Activated CD8-positive, alpha-beta T cell treated with anti-CD3 and anti-CD28 coated beads, Interleukin-2, amount 10 ng/mL, durations not matched to agents 7 days and 5 days (primary cell): ENCODE measurements at regions not wholly inside any gene's neighbourhood (a gene's known extent, or its start where the extent isn't known, plus 50 kb on each side); places are given as distances from the start of the nearest gene placed in this dataset.

Experiments
- ATAC-seq: fragments of 150-1000 bp; cut with Tn5 transposase; one replicate; pipeline ENCODE4 v1.10.0; 2021; ENCODE audit warnings: moderate library complexity
- CTCF ChIA-PET: fragments of 350-600 bp; sonication (Branson Sonifier 250); formaldehyde crosslinking; loops from one replicate; lab custom pipeline; 2021; ENCODE audit warnings: antibody characterized with exemption; lab: Charles Lee
- POLR2A ChIA-PET: fragments of 350-600 bp; sonication (Branson Sonifier 250); formaldehyde crosslinking; loops from one replicate; lab custom pipeline; 2021; ENCODE audit warnings: antibody characterized with exemption; lab: Charles Lee
- DNase-seq: peaks from one replicate; pipeline ENCODE4 v3.0.0-alpha.2; 2020
- H3K27ac Mint-ChIP-seq: one replicate; pipeline ENCODE4 v1.8.0; 2021; ENCODE audit warnings: mild to moderate bottlenecking, mixed read lengths
- H3K27me3 Mint-ChIP-seq: one replicate; pipeline ENCODE4 v1.8.0; 2021; ENCODE audit warnings: low read depth, mixed read lengths
- H3K36me3 Mint-ChIP-seq: one replicate; pipeline ENCODE4 v1.8.0; 2021; ENCODE audit warnings: low read depth, mixed read lengths
- H3K4me1 Mint-ChIP-seq: one replicate; pipeline ENCODE4 v1.8.0; 2021; ENCODE audit warnings: low read depth, mixed read lengths
- H3K4me3 Mint-ChIP-seq: one replicate; pipeline ENCODE4 v1.8.0; 2021; ENCODE audit warnings: mild to moderate bottlenecking, mixed read lengths
- H3K9me3 Mint-ChIP-seq: one replicate; pipeline ENCODE4 v1.8.0; 2022; ENCODE audit warnings: mixed read lengths; ENCODE audit not compliant: insufficient read depth

- no peak for ATAC-seq
- CTCF ChIA-PET, result no interaction called here
- no peak for DNase-seq
- no peaks in the 10 kb centered on the region for H3K9me3 Mint-ChIP-seq
- H3K36me3 Mint-ChIP-seq, result no peaks in the 10 kb centered on the region
- H3K27me3 Mint-ChIP-seq, result no peaks in the 10 kb centered on the region
- no peak overlapping the region for H3K27ac Mint-ChIP-seq
- peaks cover 6% of the 10 kb centered on the region for H3K4me1 Mint-ChIP-seq
- POLR2A ChIA-PET, result no interaction called here
- no peak overlapping the region for H3K4me3 Mint-ChIP-seq
These were observed 61.2 kb downstream of the MBD3L1 start for GRCh38 chr19:8893419-8893818.

DNA sequence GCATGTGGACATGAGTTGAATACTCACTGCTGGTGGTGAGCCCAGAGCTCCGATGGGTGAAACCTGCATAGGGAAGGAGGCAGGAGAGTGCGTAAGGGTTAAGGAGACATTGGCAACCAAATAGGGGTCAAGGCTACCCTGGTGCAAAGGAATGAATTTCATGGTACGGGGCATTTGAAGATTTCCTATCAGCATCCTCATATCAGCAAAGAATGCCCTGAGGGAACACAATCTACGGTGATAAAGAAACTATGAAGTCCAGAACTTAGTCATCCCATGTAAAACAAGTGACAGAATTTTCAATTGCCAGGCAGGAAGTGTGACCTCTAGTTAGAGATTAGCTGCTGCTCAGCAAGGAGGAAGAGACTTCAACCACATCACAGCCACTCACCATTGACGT is 64.9 kb downstream of the MBD3L1 start:
- POLR2A ChIA-PET, result no interaction called here
- no peak overlapping the region for H3K27ac Mint-ChIP-seq
- H3K4me3 Mint-ChIP-seq, result no peak overlapping the region

GRCh38 chr19:8899356-8899755 is 67.2 kb downstream of the MBD3L1 start:
- no peak overlapping the region for H3K4me3 Mint-ChIP-seq
- POLR2A ChIA-PET, result no interaction called here
- no peak overlapping the region for H3K27ac Mint-ChIP-seq
- H3K9me3 Mint-ChIP-seq, result no peaks in the 10 kb centered on the region
- H3K4me1 Mint-ChIP-seq, result peaks cover 6% of the 10 kb centered on the region
- ATAC-seq, result no peak
- CTCF ChIA-PET, result no interaction called here
- no peaks in the 10 kb centered on the region for H3K36me3 Mint-ChIP-seq
- no peak for DNase-seq
- no peaks in the 10 kb centered on the region for H3K27me3 Mint-ChIP-seq

More for the DNA sequence above, 64.9 kb downstream of the MBD3L1 start:
- H3K9me3 Mint-ChIP-seq, result no peaks in the 10 kb centered on the region
- ATAC-seq (no peak), DNase-seq (no peak)
- H3K4me1 Mint-ChIP-seq, result peaks cover 6% of the 10 kb centered on the region
- H3K27me3 Mint-ChIP-seq, result no peaks in the 10 kb centered on the region
- no peaks in the 10 kb centered on the region for H3K36me3 Mint-ChIP-seq
- CTCF ChIA-PET, result no interaction called here

DNA sequence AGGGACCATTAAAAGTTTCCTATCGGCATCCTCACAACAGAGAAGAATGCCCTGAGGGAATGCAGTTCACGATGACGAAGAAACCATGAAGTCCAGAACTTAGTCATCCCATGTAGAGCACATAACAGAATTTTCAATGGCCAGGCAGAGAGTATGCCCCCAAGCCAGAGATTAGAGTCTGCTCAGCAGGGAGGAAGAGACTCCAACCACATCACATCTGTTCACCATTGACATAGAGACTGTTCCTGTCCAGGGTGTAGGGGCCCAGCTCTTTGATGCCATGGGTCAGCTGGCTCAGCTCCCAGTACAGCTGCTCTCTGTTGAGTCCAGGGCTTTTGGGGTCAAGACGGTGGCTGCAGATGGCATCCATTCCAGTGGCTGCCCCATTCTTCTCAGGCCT is 68.2 kb downstream of the MBD3L1 start:
- no peaks in the 10 kb centered on the region for H3K36me3 Mint-ChIP-seq
- H3K27me3 Mint-ChIP-seq, result no peaks in the 10 kb centered on the region
- no peak overlapping the region for H3K4me3 Mint-ChIP-seq
- DNase-seq, result no peak
- peaks cover 6% of the 10 kb centered on the region for H3K4me1 Mint-ChIP-seq
- ChIA-PET POLR2A (no interaction called here), CTCF (no interaction called here)
- ATAC-seq, result no peak
- H3K9me3 Mint-ChIP-seq, result no peaks in the 10 kb centered on the region
- no peak overlapping the region for H3K27ac Mint-ChIP-seq

GRCh38 chr19:8902520-8902919 is 70.3 kb downstream of the MBD3L1 start:
- no peaks in the 10 kb centered on the region for H3K27me3 Mint-ChIP-seq
- no peak overlapping the region for H3K4me3 Mint-ChIP-seq
- POLR2A ChIA-PET, result no interaction called here
- H3K27ac Mint-ChIP-seq, result no peak overlapping the region
- DNase-seq (no peak), ATAC-seq (no peak)
- H3K4me1 Mint-ChIP-seq, result peaks cover under 1% of the 10 kb centered on the region
- no peaks in the 10 kb centered on the region for H3K9me3 Mint-ChIP-seq
- H3K36me3 Mint-ChIP-seq, result no peaks in the 10 kb centered on the region
- CTCF ChIA-PET, result no interaction called here

DNA sequence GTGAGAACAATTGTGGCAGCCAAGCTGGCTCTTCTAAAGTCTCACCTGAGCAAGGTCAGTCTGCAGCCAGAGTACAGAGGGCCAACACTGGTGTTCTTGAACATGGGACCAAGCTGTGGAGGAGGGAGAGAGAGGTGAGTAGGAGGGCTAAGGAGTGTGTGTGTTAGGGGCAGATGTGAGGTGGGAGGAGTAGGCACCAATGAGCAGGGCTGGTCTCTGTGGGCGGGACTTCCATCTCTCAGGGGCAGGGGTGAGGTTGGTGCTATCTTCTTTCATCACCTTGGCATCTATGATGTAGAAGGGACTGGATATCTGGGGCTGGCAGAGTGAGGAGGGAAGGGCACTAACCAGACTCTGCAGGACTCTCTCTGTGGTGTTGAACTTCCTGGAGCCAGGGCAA is 72.4 kb downstream of the MBD3L1 start:
- Mint-ChIP-seq H3K4me1 (no peaks in the 10 kb centered on the region), H3K4me3 (no peak overlapping the region), H3K27me3 (no peaks in the 10 kb centered on the region), H3K27ac (no peak overlapping the region), H3K36me3 (no peaks in the 10 kb centered on the region), H3K9me3 (no peaks in the 10 kb centered on the region)
- ATAC-seq, result no peak
- ChIA-PET POLR2A (no interaction called here), CTCF (no interaction called here)
- no peak for DNase-seq

GRCh38 chr19:8905342-8905741 is 73.2 kb downstream of the MBD3L1 start:
- DNase-seq, result no peak
- ChIA-PET POLR2A (no interaction called here), CTCF (no interaction called here)
- no peak overlapping the region for H3K4me3 Mint-ChIP-seq
- no peaks in the 10 kb centered on the region for H3K4me1 Mint-ChIP-seq
- no peaks in the 10 kb centered on the region for H3K27me3 Mint-ChIP-seq
- no peaks in the 10 kb centered on the region for H3K36me3 Mint-ChIP-seq
- ATAC-seq, result no peak
- H3K9me3 Mint-ChIP-seq, result no peaks in the 10 kb centered on the region
- no peak overlapping the region for H3K27ac Mint-ChIP-seq

GRCh38 chr19:8908066-8908465 is 75.9 kb downstream of the MBD3L1 start:
- ATAC-seq, result no peak
- Mint-ChIP-seq H3K4me3 (no peak overlapping the region), H3K9me3 (no peaks in the 10 kb centered on the region), H3K36me3 (no peaks in the 10 kb centered on the region), H3K27ac (no peak overlapping the region), H3K27me3 (no peaks in the 10 kb centered on the region), H3K4me1 (no peaks in the 10 kb centered on the region)
- DNase-seq, result no peak
- ChIA-PET POLR2A (no interaction called here), CTCF (no interaction called here)

- no peaks in the 10 kb centered on the region for H3K27me3 Mint-ChIP-seq
- ATAC-seq (no peak), DNase-seq (no peak)
- H3K4me3 Mint-ChIP-seq, result no peak overlapping the region
- no peaks in the 10 kb centered on the region for H3K36me3 Mint-ChIP-seq
- ChIA-PET CTCF (no interaction called here), POLR2A (no interaction called here)
- no peaks in the 10 kb centered on the region for H3K9me3 Mint-ChIP-seq
- no peak overlapping the region for H3K27ac Mint-ChIP-seq
- no peaks in the 10 kb centered on the region for H3K4me1 Mint-ChIP-seq
These were observed 78.7 kb downstream of the MBD3L1 start for GRCh38 chr19:8910775-8911414.

DNA sequence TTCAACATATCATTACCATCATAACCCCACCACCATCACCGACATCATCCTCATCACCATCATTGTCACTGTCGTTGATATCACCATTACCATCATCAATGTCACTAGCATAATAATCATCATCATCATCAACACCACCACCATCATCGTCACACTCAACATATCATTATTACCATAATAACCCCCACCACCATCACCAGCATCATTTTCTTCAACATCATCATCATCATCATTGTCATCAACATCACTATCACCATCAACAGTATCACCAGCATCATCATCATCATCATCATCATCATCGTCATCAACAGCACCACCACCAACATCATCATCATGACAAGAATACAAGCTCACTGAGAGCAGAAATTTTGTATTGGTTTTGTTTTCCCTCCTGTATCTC is 83.8 kb downstream of the MBD3L1 start:
- ChIA-PET POLR2A (no interaction called here), CTCF (no interaction called here)
- Mint-ChIP-seq H3K36me3 (no peaks in the 10 kb centered on the region), H3K27me3 (no peaks in the 10 kb centered on the region), H3K4me1 (no peaks in the 10 kb centered on the region), H3K27ac (no peak overlapping the region), H3K9me3 (no peaks in the 10 kb centered on the region), H3K4me3 (no peak overlapping the region)
- ATAC-seq (no peak), DNase-seq (no peak)

GRCh38 chr19:8922591-8922990 is 87.6 kb downstream of the MUC16 start:
- Mint-ChIP-seq H3K27ac (no peak overlapping the region), H3K4me1 (no peaks in the 10 kb centered on the region), H3K27me3 (no peaks in the 10 kb centered on the region), H3K4me3 (no peak overlapping the region), H3K9me3 (no peaks in the 10 kb centered on the region), H3K36me3 (no peaks in the 10 kb centered on the region)
- ATAC-seq (no peak), DNase-seq (no peak)
- POLR2A ChIA-PET, result no interaction called here
- CTCF ChIA-PET, result interaction anchor here (0.7 kb wide), 1 partner anchor 1028 kb away, joined by 3 read pairs; no protein-coding TSS in a partner anchor

DNA sequence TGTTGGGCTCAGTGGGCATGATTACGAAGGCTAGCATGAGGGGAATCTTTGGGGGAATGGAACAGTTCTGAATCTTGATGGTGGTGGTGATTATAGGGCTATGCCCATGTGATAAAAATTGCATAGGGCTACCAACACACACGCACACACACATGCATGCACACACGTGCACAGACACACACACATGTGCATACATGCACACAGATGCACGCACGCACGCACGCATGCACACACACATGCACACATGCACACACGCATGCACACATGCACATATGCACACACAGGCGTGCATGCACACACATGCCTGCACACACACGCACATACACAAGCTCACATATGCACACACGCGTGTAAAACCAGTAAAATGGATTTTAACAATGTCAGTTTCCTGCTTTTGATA is 85.9 kb downstream of the MUC16 start:
- DNase-seq (no peak), ATAC-seq (no peak)
- Mint-ChIP-seq H3K4me1 (no peaks in the 10 kb centered on the region), H3K27me3 (no peaks in the 10 kb centered on the region), H3K27ac (no peak overlapping the region), H3K9me3 (no peaks in the 10 kb centered on the region), H3K4me3 (no peak overlapping the region), H3K36me3 (no peaks in the 10 kb centered on the region)
- ChIA-PET CTCF (no interaction called here), POLR2A (no interaction called here)

DNA sequence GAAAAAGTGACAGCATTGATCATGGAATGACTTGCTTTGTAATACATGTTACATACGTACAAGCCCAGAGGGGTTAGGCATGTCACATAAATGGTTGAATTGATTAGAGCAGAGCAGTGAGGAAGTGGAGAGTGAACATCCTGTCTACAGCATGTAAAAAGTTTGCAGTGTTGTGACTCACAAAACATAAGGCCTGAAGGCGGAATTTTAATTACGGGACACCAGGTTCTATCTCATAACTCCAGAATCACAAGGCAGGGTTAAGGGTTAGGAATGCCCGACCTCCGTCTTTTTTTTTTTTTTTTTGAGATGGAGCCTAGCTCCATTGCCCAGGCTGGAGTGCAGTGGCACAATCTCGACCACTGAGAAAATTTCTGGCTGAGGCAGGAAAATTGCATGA is 83.9 kb downstream of the MUC16 start:
- CTCF ChIA-PET, result no interaction called here
- H3K27ac Mint-ChIP-seq, result no peak overlapping the region

More for the DNA sequence above, 83.9 kb downstream of the MUC16 start:
- no peak overlapping the region for H3K4me3 Mint-ChIP-seq
- H3K9me3 Mint-ChIP-seq, result no peaks in the 10 kb centered on the region
- H3K36me3 Mint-ChIP-seq, result no peaks in the 10 kb centered on the region
- POLR2A ChIA-PET, result no interaction called here
- H3K27me3 Mint-ChIP-seq, result no peaks in the 10 kb centered on the region
- ATAC-seq (no peak), DNase-seq (no peak)
- no peaks in the 10 kb centered on the region for H3K4me1 Mint-ChIP-seq
